ENCODE measurements at regions not wholly inside any gene's neighbourhood (a gene's known extent, or its start where the extent isn't known, plus 50 kb on each side); places are given as distances from the start of the nearest gene placed in this dataset.

DNA sequence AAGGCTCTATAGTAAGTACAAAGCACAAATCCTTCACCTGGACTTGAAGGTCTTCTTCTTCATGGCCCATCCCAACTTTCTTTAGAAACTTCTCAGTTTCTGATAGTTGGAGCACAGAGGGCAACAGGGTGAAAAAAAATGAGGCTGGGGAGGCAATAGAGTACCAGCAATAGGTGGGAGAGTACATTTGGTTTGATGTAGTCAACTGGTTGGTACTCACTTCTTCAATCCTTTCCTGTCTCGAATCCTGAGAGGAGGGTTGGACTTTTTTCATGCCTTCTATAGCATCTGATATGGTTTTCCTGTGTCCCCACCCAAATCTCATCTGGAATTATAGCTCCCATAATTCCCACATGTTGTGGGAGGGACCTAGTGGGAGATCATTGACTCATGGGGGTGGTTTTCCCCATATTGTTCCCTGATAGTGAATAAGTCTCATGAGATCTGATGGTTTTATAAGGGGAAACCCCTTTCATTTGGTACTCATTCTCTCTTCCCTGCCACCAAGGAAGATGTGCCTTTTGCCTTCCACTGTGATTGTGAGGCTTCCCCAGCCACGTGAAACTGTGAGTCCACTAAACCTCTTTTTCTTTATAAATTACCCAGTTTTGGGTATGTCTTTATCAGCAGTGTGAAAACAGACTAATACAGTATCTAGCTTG lies 75.9 kb upstream of the LCLAT1 start:
- no peaks in the 10 kb centered on the region for H3K9me3 Mint-ChIP-seq
- H3K27me3 Mint-ChIP-seq (ENCODE audit: low read depth) = no peaks in the 10 kb centered on the region
- no peaks in the 10 kb centered on the region for H3K4me1 Mint-ChIP-seq

DNA sequence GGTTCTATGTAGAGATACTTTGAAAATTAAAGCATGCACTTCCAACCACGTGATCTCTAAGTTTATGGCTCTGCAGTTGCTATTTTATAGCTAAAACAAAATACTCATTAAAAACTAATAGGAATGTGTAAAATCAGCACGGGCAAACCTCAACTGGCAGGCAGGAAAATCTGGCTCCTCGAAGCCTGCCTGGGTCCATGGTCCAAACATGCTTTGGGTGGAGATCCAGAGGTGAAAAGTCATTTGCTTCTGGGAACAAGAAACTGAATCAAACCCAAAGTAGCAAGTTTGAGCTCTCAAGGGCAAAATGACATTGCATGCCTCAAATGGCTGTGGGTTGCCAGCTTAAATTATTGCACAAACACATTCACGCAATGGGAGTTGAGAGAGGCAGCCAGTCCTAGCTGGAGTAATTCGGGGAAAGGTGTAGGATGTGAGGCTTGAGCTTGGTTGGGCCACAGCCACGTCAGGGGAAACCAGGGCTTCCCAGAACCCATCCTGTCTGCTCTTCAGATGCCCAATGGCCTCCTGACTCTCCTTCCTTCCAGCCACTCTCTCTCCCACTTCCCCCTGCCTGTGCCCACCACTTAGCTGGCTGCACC lies 75.2 kb upstream of the LCLAT1 start:
- TF ChIP-seq, protein P1, sequence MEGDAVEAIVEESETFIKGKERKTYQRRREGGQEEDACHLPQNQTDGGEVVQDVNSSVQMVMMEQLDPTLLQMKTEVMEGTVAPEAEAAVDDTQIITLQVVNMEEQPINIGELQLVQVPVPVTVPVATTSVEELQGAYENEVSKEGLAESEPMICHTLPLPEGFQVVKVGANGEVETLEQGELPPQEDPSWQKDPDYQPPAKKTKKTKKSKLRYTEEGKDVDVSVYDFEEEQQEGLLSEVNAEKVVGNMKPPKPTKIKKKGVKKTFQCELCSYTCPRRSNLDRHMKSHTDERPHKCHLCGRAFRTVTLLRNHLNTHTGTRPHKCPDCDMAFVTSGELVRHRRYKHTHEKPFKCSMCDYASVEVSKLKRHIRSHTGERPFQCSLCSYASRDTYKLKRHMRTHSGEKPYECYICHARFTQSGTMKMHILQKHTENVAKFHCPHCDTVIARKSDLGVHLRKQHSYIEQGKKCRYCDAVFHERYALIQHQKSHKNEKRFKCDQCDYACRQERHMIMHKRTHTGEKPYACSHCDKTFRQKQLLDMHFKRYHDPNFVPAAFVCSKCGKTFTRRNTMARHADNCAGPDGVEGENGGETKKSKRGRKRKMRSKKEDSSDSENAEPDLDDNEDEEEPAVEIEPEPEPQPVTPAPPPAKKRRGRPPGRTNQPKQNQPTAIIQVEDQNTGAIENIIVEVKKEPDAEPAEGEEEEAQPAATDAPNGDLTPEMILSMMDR (IDR thresholded peaks at IDR 0.05; ENCODE audit: unreplicated experiment in 3 of 3) = no peak
- no peak overlapping the region for H3K4me3 Mint-ChIP-seq
- H3K4me1 Mint-ChIP-seq = no peaks in the 10 kb centered on the region
- peaks cover 5% of the 10 kb centered on the region for H3K27me3 Mint-ChIP-seq (ENCODE audit: low read depth)
- H3K36me3 Mint-ChIP-seq (ENCODE audit: low read depth) = no peaks in the 10 kb centered on the region
- H3K27ac Mint-ChIP-seq = no peak overlapping the region
- H3K9me3 Mint-ChIP-seq = no peaks in the 10 kb centered on the region

More for the DNA sequence above, 75.9 kb upstream of the LCLAT1 start:
- no peaks in the 10 kb centered on the region for H3K36me3 Mint-ChIP-seq (ENCODE audit: low read depth)
- no peak overlapping the region for H3K4me3 Mint-ChIP-seq
- H3K27ac Mint-ChIP-seq = no peak overlapping the region
- TF ChIP-seq, protein P1 (IDR thresholded peaks at IDR 0.05; ENCODE audit: unreplicated experiment in 3 of 3) = no peak

DNA sequence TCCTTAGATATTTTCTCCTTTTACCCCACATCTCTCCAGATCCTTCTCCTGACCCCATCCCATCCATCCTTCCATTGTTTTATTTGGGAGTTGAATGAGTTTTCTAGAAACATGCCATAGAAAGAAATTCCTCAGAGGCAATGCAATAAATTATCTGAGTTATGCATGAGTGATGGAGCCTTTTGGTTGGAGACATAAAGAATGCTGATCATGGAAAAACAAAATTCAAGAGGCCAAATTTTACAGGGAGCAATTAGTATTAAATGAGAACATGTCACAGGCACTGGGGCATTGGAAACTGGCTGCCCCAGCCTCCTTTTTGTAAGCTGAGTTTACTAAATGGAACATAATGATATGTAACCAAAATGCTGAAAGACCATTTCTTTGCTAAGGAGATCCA lies 74.2 kb upstream of the LCLAT1 start:
- peak overlapping the region in 2 of 3 experiments; percentile 5 to 37 for H3K27ac Mint-ChIP-seq
- peaks cover 5% of the 10 kb centered on the region for H3K27me3 Mint-ChIP-seq (ENCODE audit: low read depth)
- H3K36me3 Mint-ChIP-seq (ENCODE audit: low read depth) = no peaks in the 10 kb centered on the region
- no peak overlapping the region for H3K4me3 Mint-ChIP-seq
- no peaks in the 10 kb centered on the region for H3K9me3 Mint-ChIP-seq
- TF ChIP-seq, protein P1 (IDR thresholded peaks at IDR 0.05; ENCODE audit: unreplicated experiment in 3 of 3) = no peak
- H3K4me1 Mint-ChIP-seq = no peaks in the 10 kb centered on the region

DNA sequence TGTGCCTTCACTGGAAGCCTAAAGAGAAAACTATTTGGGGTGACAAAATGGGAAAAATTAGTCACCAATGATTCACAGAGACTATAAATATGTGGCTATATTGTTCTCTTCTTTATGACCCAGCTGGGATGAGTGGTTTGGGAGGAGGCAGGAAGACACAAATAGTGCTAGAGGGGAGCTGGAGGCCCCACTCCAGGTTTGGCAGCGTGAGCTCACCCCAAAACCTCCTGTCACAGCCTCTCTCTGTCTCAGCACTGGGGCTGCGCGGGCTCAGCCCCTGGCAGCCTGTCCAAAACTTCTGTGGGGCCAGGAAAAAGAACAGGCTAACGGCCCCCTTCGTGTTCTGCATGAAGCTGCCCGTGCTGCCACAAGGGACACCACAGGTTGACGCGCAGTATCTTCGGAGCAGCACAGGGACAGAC lies 73.2 kb upstream of the LCLAT1 start:
- TF ChIP-seq, protein P1 (IDR thresholded peaks at IDR 0.05; ENCODE audit: unreplicated experiment in 3 of 3) = no peak
- H3K9me3 Mint-ChIP-seq = no peaks in the 10 kb centered on the region
- H3K27me3 Mint-ChIP-seq (ENCODE audit: low read depth) = peaks cover 5% of the 10 kb centered on the region
- no peaks in the 10 kb centered on the region for H3K36me3 Mint-ChIP-seq (ENCODE audit: low read depth)
- no peak overlapping the region for H3K27ac Mint-ChIP-seq
- H3K4me3 Mint-ChIP-seq = no peak overlapping the region
- H3K4me1 Mint-ChIP-seq = no peaks in the 10 kb centered on the region

DNA sequence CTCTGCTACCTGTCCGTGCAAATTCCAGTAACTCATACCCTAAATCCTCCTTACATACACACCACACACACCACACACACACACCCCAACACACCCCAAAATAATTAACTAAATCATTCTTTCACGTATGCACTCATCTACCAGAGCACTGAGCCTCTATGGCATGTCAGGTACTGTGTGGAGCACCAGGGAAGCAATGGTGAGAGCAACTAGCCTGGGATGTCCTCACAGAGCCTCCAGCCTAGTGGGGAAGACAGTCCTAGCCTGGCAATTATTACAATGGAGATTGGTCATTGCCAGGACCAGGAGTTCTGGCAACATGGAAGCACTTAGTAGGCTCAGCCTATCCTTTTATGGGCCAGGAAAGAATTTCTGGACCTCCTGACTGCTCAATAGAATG lies 72.7 kb upstream of the LCLAT1 start:
- Mint-ChIP-seq H3K36me3 (ENCODE audit: low read depth) (no peaks in the 10 kb centered on the region), H3K4me1 (no peaks in the 10 kb centered on the region), H3K4me3 (no peak overlapping the region), H3K9me3 (no peaks in the 10 kb centered on the region), H3K27me3 (ENCODE audit: low read depth) (peaks cover 5% of the 10 kb centered on the region), H3K27ac (no peak overlapping the region)
- TF ChIP-seq, protein P1 (IDR thresholded peaks at IDR 0.05; ENCODE audit: unreplicated experiment in 3 of 3) = no peak

DNA sequence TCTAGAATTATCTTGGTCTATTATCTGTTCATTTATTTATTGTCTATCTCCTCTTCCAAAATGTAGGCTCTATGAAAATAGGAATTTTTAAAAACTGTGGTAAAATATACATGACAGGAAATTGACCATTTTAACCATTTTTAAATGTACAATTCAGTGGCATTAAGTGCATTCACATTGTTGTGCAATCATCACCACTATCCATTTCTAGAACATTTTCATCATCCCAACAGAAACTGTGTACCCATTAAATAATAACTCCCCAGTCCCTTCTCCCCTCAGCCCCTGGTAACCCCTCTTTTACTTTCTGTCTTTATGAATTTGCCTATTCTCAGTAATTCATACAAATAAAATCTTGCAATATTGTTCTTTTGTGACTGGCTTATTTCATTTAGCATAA lies 71.1 kb upstream of the LCLAT1 start:
- H3K27ac Mint-ChIP-seq = no peak overlapping the region
- no peaks in the 10 kb centered on the region for H3K4me1 Mint-ChIP-seq
- H3K4me3 Mint-ChIP-seq = no peak overlapping the region
- TF ChIP-seq, protein P1 (IDR thresholded peaks at IDR 0.05; ENCODE audit: unreplicated experiment in 3 of 3) = no peak
- H3K9me3 Mint-ChIP-seq = no peaks in the 10 kb centered on the region
- H3K27me3 Mint-ChIP-seq (ENCODE audit: low read depth) = peaks cover 5% of the 10 kb centered on the region
- no peaks in the 10 kb centered on the region for H3K36me3 Mint-ChIP-seq (ENCODE audit: low read depth)

Measured in nephron (organoid).